H9 (cell line): ENCODE measurements at regions not wholly inside any gene's neighbourhood (a gene's known extent, or its start where the extent isn't known, plus 50 kb on each side); places are given as distances from the start of the nearest gene placed in this dataset.

ENCODE experiments used
- DNase-seq: peaks from one replicate; pipeline ENCODE4 v3.0.0-alpha.2; 2017
- H2AFZ ChIP-seq: one replicate; pipeline ENCODE4 v1.6.1; 2013; ENCODE audit warnings: mild to moderate bottlenecking, low read length, control low read depth, moderate library complexity
- H2AK5ac ChIP-seq: 2 replicates; pipeline ENCODE4 v1.6.1; 2013; ENCODE audit warnings: low read length, control low read depth, mixed read lengths; ENCODE audit not compliant: insufficient read length
- H2BK120ac ChIP-seq: one replicate; pipeline ENCODE4 v1.6.1; 2013; ENCODE audit warnings: low read depth, mild to moderate bottlenecking, low read length, control low read depth, inconsistent platforms; ENCODE audit not compliant: poor library complexity, severe bottlenecking
- H2BK12ac ChIP-seq: 2 replicates; pipeline ENCODE4 v1.6.1; 2013; ENCODE audit warnings: low read length, control low read depth, mixed read lengths, low read depth; ENCODE audit not compliant: insufficient read length
- H2BK15ac ChIP-seq: 2 replicates; pipeline ENCODE4 v1.6.1; 2013; ENCODE audit warnings: low read depth, low read length, control low read depth
- H2BK20ac ChIP-seq: one replicate; pipeline ENCODE4 v1.6.1; 2013; ENCODE audit warnings: low read depth, mild to moderate bottlenecking, low read length, control low read depth, inconsistent platforms; ENCODE audit not compliant: poor library complexity, severe bottlenecking
- H2BK5ac ChIP-seq: 2 replicates; pipeline ENCODE4 v1.6.1; 2013; ENCODE audit warnings: low read length, control low read depth, mixed read lengths; ENCODE audit not compliant: insufficient read length
- H3K14ac ChIP-seq: 2 replicates; pipeline ENCODE4 v1.6.1; 2013; ENCODE audit warnings: low read length, control low read depth; ENCODE audit not compliant: insufficient read depth
- H3K18ac ChIP-seq: 2 replicates; pipeline ENCODE4 v1.6.1; 2013; ENCODE audit warnings: low read depth, mild to moderate bottlenecking, mixed read lengths, low read length, control low read depth; ENCODE audit not compliant: insufficient read length
- H3K23ac ChIP-seq: 2 replicates; pipeline ENCODE4 v1.6.1; 2013; ENCODE audit warnings: low read length, control low read depth, mixed read lengths, low read depth; ENCODE audit not compliant: insufficient read length
- H3K23me2 ChIP-seq: 2 replicates; pipeline ENCODE4 v1.6.1; 2013; ENCODE audit warnings: low read depth, mild to moderate bottlenecking, mixed read lengths, low read length, control low read depth; ENCODE audit not compliant: insufficient read length, poor library complexity, severe bottlenecking
- H3K27ac ChIP-seq: 2 replicates; pipeline ENCODE4 v1.5.1; 2013; ENCODE audit warnings: low read length, control low read depth, mixed read lengths, low read depth; ENCODE audit not compliant: insufficient read length
- H3K27me3 ChIP-seq: 2 replicates; pipeline ENCODE4 v1.6.1; 2013; ENCODE audit warnings: low read length, control low read depth, inconsistent platforms; ENCODE audit not compliant: insufficient read depth
- H3K4ac ChIP-seq: 2 replicates; pipeline ENCODE4 v1.6.1; 2013; ENCODE audit warnings: low read depth, mild to moderate bottlenecking, control low read depth, inconsistent platforms, low read length, moderate library complexity
- H3K4me1 ChIP-seq: 2 replicates; pipeline ENCODE4 v1.6.1; 2013; ENCODE audit warnings: low read length, control low read depth, inconsistent platforms; ENCODE audit not compliant: insufficient read depth
- H3K4me2 ChIP-seq: 2 replicates; pipeline ENCODE4 v1.6.1; 2013; ENCODE audit warnings: low read length, control low read depth, mixed read lengths; ENCODE audit not compliant: insufficient read length, insufficient read depth
- H3K56ac ChIP-seq: 2 replicates; pipeline ENCODE4 v1.6.1; 2013; ENCODE audit warnings: low read depth, mild to moderate bottlenecking, mixed read lengths, low read length, control low read depth; ENCODE audit not compliant: insufficient read length
- H3K79me1 ChIP-seq: 2 replicates; pipeline ENCODE4 v1.6.1; 2013; ENCODE audit warnings: low read depth, mild to moderate bottlenecking, moderate library complexity, low read length, control low read depth, inconsistent platforms; ENCODE audit not compliant: insufficient read depth, poor library complexity, severe bottlenecking
- H3K79me2 ChIP-seq: 2 replicates; pipeline ENCODE4 v1.6.1; 2013; ENCODE audit warnings: low read length, control low read depth, inconsistent platforms; ENCODE audit not compliant: insufficient read depth
- H3K9ac ChIP-seq: 2 replicates; pipeline ENCODE4 v1.6.1; 2013; ENCODE audit warnings: low read length, control low read depth, mixed read lengths; ENCODE audit not compliant: insufficient read length; ENCODE audit errors: extremely low read depth
- H3K9me3 ChIP-seq: one replicate; pipeline ENCODE4 v1.6.1; 2013; ENCODE audit warnings: low read depth, low read length, inconsistent platforms; ENCODE audit not compliant: control insufficient read depth
- H3T11ph ChIP-seq: one replicate; pipeline ENCODE4 v1.6.1; 2013; ENCODE audit warnings: mild to moderate bottlenecking, low read length, control low read depth, inconsistent platforms
- H4K20me1 ChIP-seq: one replicate; pipeline ENCODE4 v1.6.1; 2013; ENCODE audit not compliant: control insufficient read depth, insufficient read length, insufficient read depth
- H4K5ac ChIP-seq: 2 replicates; pipeline ENCODE4 v1.6.1; 2013; ENCODE audit warnings: low read depth, mild to moderate bottlenecking, mixed read lengths, low read length, control low read depth; ENCODE audit not compliant: insufficient read length
- H4K8ac ChIP-seq: replicated peaks from 2 replicates; pipeline ENCODE4 v1.6.1; 2013; ENCODE audit warnings: low read length, control low read depth, mixed read lengths, low read depth; ENCODE audit not compliant: insufficient read length
- H4K91ac ChIP-seq: 2 replicates; pipeline ENCODE4 v1.6.1; 2013; ENCODE audit warnings: low read depth, mild to moderate bottlenecking, moderate library complexity, mixed read lengths, low read length, control low read depth; ENCODE audit not compliant: insufficient read length
- H3K27ac Mint-ChIP-seq, 3 experiments: 2 replicates in 2 of 3; 3 replicates in 1 of 3; pipeline ENCODE4 v1.8.0; 2020 to 2021; ENCODE audit warnings: mixed read lengths in 3 of 3, mild to moderate bottlenecking in 1 of 3, moderate library complexity in 1 of 3
- H3K27me3 Mint-ChIP-seq: 2 replicates; pipeline ENCODE4 v1.8.0; 2021; ENCODE audit warnings: low read depth, mild to moderate bottlenecking, moderate library complexity, mixed read lengths
- H3K36me3 Mint-ChIP-seq, 3 experiments: 2 replicates in 2 of 3; 3 replicates in 1 of 3; pipeline ENCODE4 v1.8.0; 2020 to 2021; ENCODE audit warnings: low read depth in 3 of 3, mixed read lengths in 3 of 3; ENCODE audit not compliant: insufficient read depth in 1 of 3
- H3K4me1 Mint-ChIP-seq, 2 experiments: 2 replicates each; pipeline ENCODE4 v1.8.0; 2020; ENCODE audit warnings: mixed read lengths in 2 of 2
- H3K4me3 Mint-ChIP-seq, 2 experiments: 2 replicates in 1 of 2; 3 replicates in 1 of 2; pipeline ENCODE4 v1.8.0; 2020 to 2021; ENCODE audit warnings: mild to moderate bottlenecking in 2 of 2, mixed read lengths in 2 of 2, moderate library complexity in 1 of 2
- H3K9me3 Mint-ChIP-seq, 2 experiments: 2 replicates in 1 of 2; 3 replicates in 1 of 2; pipeline ENCODE4 v1.8.0; 2020; ENCODE audit warnings: mild to moderate bottlenecking in 2 of 2, mixed read lengths in 2 of 2, moderate library complexity in 1 of 2
- WGBS: extraction: QIAGEN DNeasy Blood & Tissue Kit; methylation state at CpG from one replicate; pipeline ENCODE4 v1.1.7; 2013; ENCODE audit warnings: missing lambda C conversion rate, low lambda C conversion rate, mixed read lengths; ENCODE audit not compliant: insufficient read length; ENCODE audit errors: extremely low coverage; 5-methylcytosine and 5-hydroxymethylcytosine counted together
- TF ChIP-seq, protein P1 (sequence below): fragments of 200-600 bp; sonication (generic); conservative IDR thresholded peaks from 3 replicates; pipeline ENCODE4 v1.8.0; 2021; ENCODE audit warnings: antibody characterized with exemption, mild to moderate bottlenecking

DNA sequence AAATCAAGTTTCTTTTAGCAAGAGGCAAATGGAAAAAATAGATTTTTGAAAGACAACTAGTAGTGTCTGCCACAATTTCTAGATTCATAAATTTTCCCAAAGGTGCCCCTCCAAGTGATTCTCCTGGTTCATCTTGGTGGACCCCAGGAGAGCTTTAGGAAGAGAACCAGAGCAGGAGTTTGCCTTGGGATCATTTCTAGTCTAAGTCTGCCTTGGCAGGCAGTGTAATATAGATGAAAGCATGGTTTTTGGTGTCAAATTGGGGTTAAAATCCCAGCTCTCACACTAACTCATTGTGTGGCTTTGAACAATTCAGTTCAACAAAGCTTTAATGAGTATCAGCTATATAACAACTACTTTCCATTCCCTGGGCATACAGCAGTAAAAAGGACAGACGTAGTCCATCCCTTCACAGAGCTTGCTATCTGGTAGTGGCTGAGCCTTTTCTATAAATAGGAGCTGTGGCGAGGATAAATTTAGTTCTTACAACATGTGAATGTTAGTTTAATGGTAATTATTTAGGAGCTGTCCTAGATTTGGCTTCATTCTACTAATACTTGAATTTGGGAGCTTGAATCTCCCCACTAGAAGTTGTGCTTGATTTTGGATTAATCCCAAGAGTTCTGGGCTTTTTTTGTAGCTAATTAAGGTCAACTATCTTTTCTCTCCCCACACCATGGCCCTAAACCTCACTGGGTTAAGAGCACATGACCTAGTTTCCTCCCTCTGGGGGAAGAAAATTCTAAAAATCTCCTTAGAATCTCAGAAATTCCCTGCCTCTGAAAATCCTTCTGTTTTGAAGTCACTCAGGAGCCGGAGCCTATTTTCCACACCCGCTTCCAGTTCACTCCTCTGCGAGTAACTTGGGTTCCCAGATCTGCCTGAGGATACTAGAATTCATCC is 197.8 kb downstream of the PCSK1 start:
- no peak overlapping the region for H2BK5ac ChIP-seq
- no peak overlapping the region for H2BK120ac ChIP-seq
- DNase-seq = no peak
- H3K9ac ChIP-seq = no peak overlapping the region
- no peak overlapping the region for H2BK20ac ChIP-seq
- no peak overlapping the region for H3T11ph ChIP-seq
- H3K23me2 ChIP-seq = no peaks in the 10 kb centered on the region
- H3K56ac ChIP-seq = no peak overlapping the region
- no peak overlapping the region for H3K4me2 ChIP-seq
- no peak overlapping the region for H3K14ac ChIP-seq
- no peaks in the 10 kb centered on the region for H4K20me1 ChIP-seq
- H3K9me3 ChIP-seq = no peaks in the 10 kb centered on the region
- Mint-ChIP-seq H3K4me3 (no peak overlapping the region), H3K4me1 (no peaks in the 10 kb centered on the region), H3K27me3 (no peaks in the 10 kb centered on the region), H3K27ac (no peak overlapping the region), H3K9me3 (0 out of 5 replicates have a peak, but pooled peaks cover 0 to 2% of the 10 kb centered on the region in 2 experiments), H3K36me3 (no peaks in the 10 kb centered on the region)
- no peak overlapping the region for H3K4ac ChIP-seq
- H4K91ac ChIP-seq = no peak overlapping the region
- no peaks in the 10 kb centered on the region for H3K79me2 ChIP-seq
- H3K4me1 ChIP-seq = no peaks in the 10 kb centered on the region
- H3K79me1 ChIP-seq = no peaks in the 10 kb centered on the region
- no peak overlapping the region for H3K23ac ChIP-seq
- TF ChIP-seq, protein P1, sequence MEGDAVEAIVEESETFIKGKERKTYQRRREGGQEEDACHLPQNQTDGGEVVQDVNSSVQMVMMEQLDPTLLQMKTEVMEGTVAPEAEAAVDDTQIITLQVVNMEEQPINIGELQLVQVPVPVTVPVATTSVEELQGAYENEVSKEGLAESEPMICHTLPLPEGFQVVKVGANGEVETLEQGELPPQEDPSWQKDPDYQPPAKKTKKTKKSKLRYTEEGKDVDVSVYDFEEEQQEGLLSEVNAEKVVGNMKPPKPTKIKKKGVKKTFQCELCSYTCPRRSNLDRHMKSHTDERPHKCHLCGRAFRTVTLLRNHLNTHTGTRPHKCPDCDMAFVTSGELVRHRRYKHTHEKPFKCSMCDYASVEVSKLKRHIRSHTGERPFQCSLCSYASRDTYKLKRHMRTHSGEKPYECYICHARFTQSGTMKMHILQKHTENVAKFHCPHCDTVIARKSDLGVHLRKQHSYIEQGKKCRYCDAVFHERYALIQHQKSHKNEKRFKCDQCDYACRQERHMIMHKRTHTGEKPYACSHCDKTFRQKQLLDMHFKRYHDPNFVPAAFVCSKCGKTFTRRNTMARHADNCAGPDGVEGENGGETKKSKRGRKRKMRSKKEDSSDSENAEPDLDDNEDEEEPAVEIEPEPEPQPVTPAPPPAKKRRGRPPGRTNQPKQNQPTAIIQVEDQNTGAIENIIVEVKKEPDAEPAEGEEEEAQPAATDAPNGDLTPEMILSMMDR = no peak
- H4K5ac ChIP-seq = no peak overlapping the region
- no CpG with 5 or more reads among the region's 5 CpGs for WGBS
- no peak overlapping the region for H2AFZ ChIP-seq
- no peak overlapping the region for H3K18ac ChIP-seq
- H2BK12ac ChIP-seq = no peak overlapping the region
- H3K27ac ChIP-seq = no peak overlapping the region
- H4K8ac ChIP-seq = no peak overlapping the region
- H3K27me3 ChIP-seq = no peaks in the 10 kb centered on the region
- no peak overlapping the region for H2AK5ac ChIP-seq
- H2BK15ac ChIP-seq = no peak overlapping the region
